ENCODE measurements at regions not wholly inside any gene's neighbourhood (a gene's known extent, or its start where the extent isn't known, plus 50 kb on each side); places are given as distances from the start of the nearest gene placed in this dataset.

DNA sequence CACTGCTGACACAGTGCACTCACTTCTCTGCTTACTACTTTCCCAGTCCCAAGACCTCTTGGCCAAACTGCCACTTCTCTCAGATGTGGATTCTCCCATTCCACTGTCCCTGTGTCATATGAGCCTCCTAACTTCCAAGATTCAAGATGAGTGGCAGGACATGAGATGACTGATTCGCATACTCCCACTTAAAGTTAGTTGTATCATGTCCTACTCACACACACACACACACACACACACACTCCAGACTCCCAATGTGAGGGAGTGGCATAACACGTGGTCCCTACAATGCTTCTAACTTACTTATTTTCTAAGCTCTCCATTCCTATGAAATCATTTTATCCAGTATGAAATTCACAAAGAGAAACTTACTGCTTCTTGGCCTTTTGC lies 67.0 kb upstream of the CAV2 start:
- TF ChIP-seq EZH2 (IDR thresholded peaks at IDR 0.05; ENCODE audit: low read depth), result no peak
- TF ChIP-seq, protein P1, sequence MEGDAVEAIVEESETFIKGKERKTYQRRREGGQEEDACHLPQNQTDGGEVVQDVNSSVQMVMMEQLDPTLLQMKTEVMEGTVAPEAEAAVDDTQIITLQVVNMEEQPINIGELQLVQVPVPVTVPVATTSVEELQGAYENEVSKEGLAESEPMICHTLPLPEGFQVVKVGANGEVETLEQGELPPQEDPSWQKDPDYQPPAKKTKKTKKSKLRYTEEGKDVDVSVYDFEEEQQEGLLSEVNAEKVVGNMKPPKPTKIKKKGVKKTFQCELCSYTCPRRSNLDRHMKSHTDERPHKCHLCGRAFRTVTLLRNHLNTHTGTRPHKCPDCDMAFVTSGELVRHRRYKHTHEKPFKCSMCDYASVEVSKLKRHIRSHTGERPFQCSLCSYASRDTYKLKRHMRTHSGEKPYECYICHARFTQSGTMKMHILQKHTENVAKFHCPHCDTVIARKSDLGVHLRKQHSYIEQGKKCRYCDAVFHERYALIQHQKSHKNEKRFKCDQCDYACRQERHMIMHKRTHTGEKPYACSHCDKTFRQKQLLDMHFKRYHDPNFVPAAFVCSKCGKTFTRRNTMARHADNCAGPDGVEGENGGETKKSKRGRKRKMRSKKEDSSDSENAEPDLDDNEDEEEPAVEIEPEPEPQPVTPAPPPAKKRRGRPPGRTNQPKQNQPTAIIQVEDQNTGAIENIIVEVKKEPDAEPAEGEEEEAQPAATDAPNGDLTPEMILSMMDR (conservative IDR thresholded peaks at IDR 0.05), result no peak
- no peak for DNase-seq
- peaks cover 7% of the 10 kb centered on the region; the same call in 1 of the 2 replicates for H3F3A ChIP-seq (ENCODE audit: insufficient read depth, low read depth)
- no peak overlapping the region for H3K4me2 ChIP-seq
- TSS peak; percentile 21 for BruUV-seq (replicated peaks)
- no peaks in the 10 kb centered on the region for H3K9me2 ChIP-seq (ENCODE audit: insufficient read depth)
- no peak overlapping the region for H3K4me3 ChIP-seq
- ChIA-PET CTCF (no interaction called here), POLR2A (ENCODE audit: unreplicated experiment) (no interaction called here)
- H4K20me1 ChIP-seq (ENCODE audit: insufficient read depth), result no peaks in the 10 kb centered on the region
- no peak overlapping the region for H3K27ac ChIP-seq
- H2AFZ ChIP-seq, result no peak overlapping the region
- H3K9me3 ChIP-seq (ENCODE audit: insufficient read depth, low read depth), result no peaks in the 10 kb centered on the region; the same call in 1 of the 2 replicates
- peaks cover 25% of the 10 kb centered on the region for H3K4me1 ChIP-seq (replicated peaks; ENCODE audit: insufficient read depth)
- no peaks in the 10 kb centered on the region for H3K79me2 ChIP-seq (ENCODE audit: low read depth)
- 0 out of 2 replicates have a peak, but pooled peaks cover 5% of the 10 kb centered on the region for H3K36me3 ChIP-seq (ENCODE audit: low read depth)
- no peaks in the 10 kb centered on the region for H3K27me3 ChIP-seq (ENCODE audit: insufficient read depth, low read depth)
- intact Hi-C loops (cut with micrococcal nuclease; ENCODE audit: unreplicated experiment), result no loop called here

- no peaks in the 10 kb centered on the region for H3K27me3 ChIP-seq (ENCODE audit: insufficient read depth, low read depth)
- ChIA-PET CTCF (no interaction called here), POLR2A (ENCODE audit: unreplicated experiment) (no interaction called here)
These were observed 66.3 kb upstream of the CAV2 start for GRCh38 chr7:116433246-116433645.

DNA sequence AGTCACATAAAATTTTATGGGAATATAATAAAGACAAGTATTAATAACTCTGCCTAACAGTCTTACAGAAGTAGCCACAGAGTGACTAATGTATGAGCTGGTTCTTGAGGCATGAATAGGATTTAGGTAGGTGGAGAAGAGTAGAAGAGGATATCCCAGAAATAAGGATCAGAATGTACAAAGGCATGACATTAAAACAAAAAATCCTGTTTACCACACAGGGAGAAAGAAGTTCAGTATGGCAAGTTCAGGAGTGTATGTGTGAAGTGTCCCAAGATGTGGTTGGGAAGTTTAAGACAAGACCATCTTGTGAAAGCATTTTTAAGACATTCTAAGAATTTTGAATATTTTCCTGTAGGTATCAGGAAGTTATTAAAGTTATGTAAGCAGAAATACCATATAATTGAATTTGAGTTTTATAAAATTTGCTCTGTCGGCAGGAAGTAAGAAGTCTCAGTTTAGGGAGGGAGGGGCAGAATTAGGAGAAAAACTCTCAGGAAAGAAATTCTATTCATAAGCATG lies 64.7 kb upstream of the CAV2 start:
- H3K9me3 ChIP-seq (ENCODE audit: insufficient read depth, low read depth), result no peaks in the 10 kb centered on the region; the same call in 1 of the 2 replicates
- POLR2A ChIA-PET (ENCODE audit: unreplicated experiment), result interaction anchor here (0.5 to 0.6 kb wide), 6 partner anchors 36 to 210 kb away, joined by 4 to 9 read pairs (median 5); no protein-coding TSS in a partner anchor
- peaks cover 22% of the 10 kb centered on the region for H3K4me1 ChIP-seq (replicated peaks; ENCODE audit: insufficient read depth)
- 0 out of 2 replicates have a peak, but pooled peaks cover 5% of the 10 kb centered on the region for H3K36me3 ChIP-seq (ENCODE audit: low read depth)
- no peaks in the 10 kb centered on the region for H4K20me1 ChIP-seq (ENCODE audit: insufficient read depth)
- H3K27ac ChIP-seq, result peak overlapping the region; percentile 35
- H2AFZ ChIP-seq, result no peak overlapping the region
- no TSS peak for BruUV-seq (replicated peaks)
- no peak for DNase-seq
- intact Hi-C loops (cut with micrococcal nuclease; ENCODE audit: unreplicated experiment), result loop anchor here (2.0 kb wide), 1 partner anchor 80 kb away; no protein-coding TSS in a partner anchor
- CTCF ChIA-PET, result no interaction called here
- TF ChIP-seq EZH2 (IDR thresholded peaks at IDR 0.05; ENCODE audit: low read depth), result no peak
- TF ChIP-seq, protein P1 (conservative IDR thresholded peaks at IDR 0.05), result no peak
- no peak overlapping the region for H3K4me3 ChIP-seq
- no peaks in the 10 kb centered on the region for H3K79me2 ChIP-seq (ENCODE audit: low read depth)
- H3F3A ChIP-seq (ENCODE audit: insufficient read depth, low read depth), result peaks cover 7% of the 10 kb centered on the region; the same call in 1 of the 2 replicates
- H3K27me3 ChIP-seq (ENCODE audit: insufficient read depth, low read depth), result no peaks in the 10 kb centered on the region
- H3K9me2 ChIP-seq (ENCODE audit: insufficient read depth), result no peaks in the 10 kb centered on the region
- H3K4me2 ChIP-seq, result no peak overlapping the region

More at GRCh38 chr7:116433246-116433645, 66.3 kb upstream of the CAV2 start:
- H3K9me2 ChIP-seq (ENCODE audit: insufficient read depth), result no peaks in the 10 kb centered on the region
- H3K4me2 ChIP-seq, result no peak overlapping the region
- peaks cover 22% of the 10 kb centered on the region for H3K4me1 ChIP-seq (replicated peaks; ENCODE audit: insufficient read depth)
- no peak overlapping the region for H3K27ac ChIP-seq
- no peak for TF ChIP-seq EZH2 (IDR thresholded peaks at IDR 0.05; ENCODE audit: low read depth)
- TF ChIP-seq, protein P1 (conservative IDR thresholded peaks at IDR 0.05), result no peak
- no peak overlapping the region for H2AFZ ChIP-seq
- peaks cover 7% of the 10 kb centered on the region; the same call in 1 of the 2 replicates for H3F3A ChIP-seq (ENCODE audit: insufficient read depth, low read depth)
- 0 out of 2 replicates have a peak, but pooled peaks cover 5% of the 10 kb centered on the region for H3K36me3 ChIP-seq (ENCODE audit: low read depth)
- H4K20me1 ChIP-seq (ENCODE audit: insufficient read depth), result no peaks in the 10 kb centered on the region
- BruUV-seq (replicated peaks), result no TSS peak
- DNase-seq, result no peak
- intact Hi-C loops (cut with micrococcal nuclease; ENCODE audit: unreplicated experiment), result no loop called here
- H3K9me3 ChIP-seq (ENCODE audit: insufficient read depth, low read depth), result no peaks in the 10 kb centered on the region; the same call in 1 of the 2 replicates
- H3K4me3 ChIP-seq, result no peak overlapping the region
- no peaks in the 10 kb centered on the region for H3K79me2 ChIP-seq (ENCODE audit: low read depth)

All from PC-9 (cell line).